NCI-H2196 treated with DMSO at 0.1 percent for 48 hours (cell line): ENCODE measurements at regions not wholly inside any gene's neighbourhood (a gene's known extent, or its start where the extent isn't known, plus 50 kb on each side); places are given as distances from the start of the nearest gene placed in this dataset.

ENCODE experiments used
- DNase-seq: peaks from one replicate; lab custom pipeline; 2025; ENCODE audit not compliant: unreplicated experiment; lab: John Stamatoyannopoulos, UW

- DNase-seq: no peak
Measured at GRCh38 chr11:100635194-100635593, 51.9 kb upstream of the ARHGAP42 start.

GRCh38 chr11:100636536-100636935, 50.6 kb upstream of the ARHGAP42 start:
- DNase-seq: no peak
